HUES64 (cell line): ENCODE measurements at regions not wholly inside any gene's neighbourhood (a gene's known extent, or its start where the extent isn't known, plus 50 kb on each side); places are given as distances from the start of the nearest gene placed in this dataset.

Experiments
- H3K27ac ChIP-seq: 2 replicates; pipeline ENCODE4 v1.7.0; 2013; ENCODE audit warnings: low read depth, low read length, inconsistent platforms
- H3K27me3 ChIP-seq: 2 replicates; pipeline ENCODE4 v1.6.1; 2013; ENCODE audit warnings: mild to moderate bottlenecking, low read length; ENCODE audit not compliant: insufficient read depth
- H3K36me3 ChIP-seq: 2 replicates; pipeline ENCODE4 v1.6.1; 2013; ENCODE audit warnings: mild to moderate bottlenecking, low read length; ENCODE audit not compliant: insufficient read depth
- H3K4me1 ChIP-seq: 2 replicates; pipeline ENCODE4 v1.6.1; 2013; ENCODE audit warnings: mild to moderate bottlenecking, low read length, moderate library complexity; ENCODE audit not compliant: insufficient read depth
- H3K4me3 ChIP-seq: 2 replicates; pipeline ENCODE4 v1.5.1; 2013; ENCODE audit warnings: mild to moderate bottlenecking, low read length, moderate library complexity
- H3K9ac ChIP-seq: 2 replicates; pipeline ENCODE4 v1.6.1; 2013; ENCODE audit warnings: mild to moderate bottlenecking, low read depth, low read length
- H3K9me3 ChIP-seq: 2 replicates; pipeline ENCODE4 v1.6.1; 2013; ENCODE audit warnings: low read depth, low read length; ENCODE audit not compliant: insufficient read depth
- WGBS: fragments of 150-250, 120-280 bp; methylation state at CpG from one replicate; pipeline ENCODE4 v1.1.7; 2013; ENCODE audit warnings: missing lambda C conversion rate; 5-methylcytosine and 5-hydroxymethylcytosine counted together

DNA sequence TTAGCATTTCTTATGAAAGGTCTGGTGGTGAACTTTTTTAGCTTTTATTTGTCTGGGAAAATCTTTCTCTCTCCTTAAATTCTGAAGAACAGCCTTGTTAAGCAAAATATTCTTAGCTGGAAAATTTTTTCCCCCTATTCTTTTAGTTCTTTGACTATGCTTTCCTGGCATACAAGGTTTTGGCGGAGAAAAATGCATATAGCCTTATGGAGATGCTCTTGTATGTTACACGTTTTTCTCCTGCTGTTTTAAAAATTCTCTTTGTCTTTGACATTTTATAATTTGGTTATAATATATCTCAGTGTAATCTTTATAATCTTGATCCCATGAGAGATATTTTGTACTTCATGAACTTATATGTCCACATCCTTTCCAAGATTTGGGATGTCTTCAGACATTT lies 1190.4 kb upstream of the ZEB2 start:
- Histone ChIP-seq H3K4me3 (no peak overlapping the region), H3K36me3 (no peaks in the 10 kb centered on the region), H3K27me3 (no peaks in the 10 kb centered on the region), H3K27ac (no peak overlapping the region), H3K4me1 (no peaks in the 10 kb centered on the region), H3K9me3 (peaks cover 11% of the 10 kb centered on the region; the same call in 1 of the 2 replicates), H3K9ac (no peak overlapping the region)
- WGBS: 100% methylated on average over 1 of the region's 2 CpGs

DNA sequence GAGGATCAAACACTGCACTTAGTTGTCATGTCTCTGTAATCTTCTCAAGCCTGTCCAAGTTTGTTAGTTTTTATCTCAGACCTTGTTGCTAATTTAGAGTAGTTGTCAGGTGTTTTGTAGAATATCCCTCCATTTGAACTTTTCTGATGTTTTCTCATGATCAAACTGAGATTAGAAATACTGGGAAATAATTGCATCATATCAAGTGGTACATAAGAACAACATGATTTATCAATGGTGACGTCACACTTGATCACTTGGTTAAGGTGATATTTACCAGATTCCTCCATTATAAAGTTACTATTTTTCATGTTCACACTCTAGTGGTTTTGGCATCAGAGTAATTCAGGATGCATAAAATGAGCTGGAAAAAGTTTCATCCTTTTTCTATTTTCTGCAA lies 1182.4 kb upstream of the ZEB2 start:
- 100% methylated on average over 1 of the region's 1 CpG for WGBS

DNA sequence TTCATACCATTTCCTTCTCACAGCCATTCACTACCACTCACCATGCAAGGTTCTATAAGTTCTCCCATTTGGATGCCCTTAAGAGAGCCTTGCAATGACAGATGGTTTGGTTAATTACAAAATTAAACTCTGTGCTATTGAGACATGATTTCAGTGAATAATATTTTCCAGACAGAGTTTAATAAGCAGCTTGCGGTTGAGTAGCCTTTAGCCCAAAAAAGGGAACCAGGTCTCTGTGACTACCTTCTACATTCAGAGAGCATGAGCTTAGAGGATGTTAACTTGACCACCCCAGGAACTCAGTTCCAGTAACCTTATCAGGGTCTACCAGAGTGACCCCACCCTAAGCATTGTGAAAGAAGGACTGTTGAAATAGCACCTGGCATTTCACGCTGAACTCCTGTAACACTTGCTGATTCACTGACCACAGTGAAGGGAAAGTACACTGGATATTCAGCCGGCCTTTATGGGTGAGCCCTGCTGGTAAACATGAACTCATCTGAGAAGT lies 1173.1 kb upstream of the ZEB2 start:
- Histone ChIP-seq H3K4me3 (no peak overlapping the region), H3K9me3 (no peaks in the 10 kb centered on the region), H3K4me1 (peaks cover 2% of the 10 kb centered on the region), H3K9ac (no peak overlapping the region), H3K27ac (no peak overlapping the region), H3K27me3 (no peaks in the 10 kb centered on the region), H3K36me3 (no peaks in the 10 kb centered on the region)
- WGBS: 88% methylated on average over 3 of the region's 3 CpGs

More for the DNA sequence above, 1182.4 kb upstream of the ZEB2 start:
- H3K27me3 ChIP-seq: no peaks in the 10 kb centered on the region
- no peak overlapping the region for H3K9ac ChIP-seq
- H3K4me3 ChIP-seq: no peak overlapping the region
- no peak overlapping the region for H3K27ac ChIP-seq
- no peaks in the 10 kb centered on the region for H3K4me1 ChIP-seq
- no peaks in the 10 kb centered on the region for H3K36me3 ChIP-seq
- peaks cover 10% of the 10 kb centered on the region; the same call in 1 of the 2 replicates for H3K9me3 ChIP-seq

DNA sequence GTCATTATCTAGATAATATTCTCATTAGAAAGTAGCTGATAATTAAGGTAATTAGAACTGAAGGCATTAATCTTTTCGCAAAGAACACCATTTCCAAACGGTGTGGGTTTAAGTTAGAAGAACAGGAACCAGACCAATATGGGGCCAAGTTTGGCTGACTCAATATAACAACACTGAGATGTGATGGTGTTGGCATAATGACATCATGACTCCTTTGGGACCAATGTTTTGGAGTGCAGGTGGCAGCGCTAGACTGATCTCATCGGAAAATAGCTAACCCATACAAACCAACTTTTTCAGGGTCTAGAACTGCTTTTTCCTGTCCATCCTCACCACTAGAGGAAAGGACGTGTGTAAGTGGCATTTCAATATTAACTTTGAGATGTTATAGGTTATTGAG lies 1171.7 kb upstream of the ZEB2 start:
- Histone ChIP-seq H3K4me3 (no peak overlapping the region), H3K4me1 (peaks cover 13% of the 10 kb centered on the region), H3K9me3 (no peaks in the 10 kb centered on the region), H3K36me3 (no peaks in the 10 kb centered on the region), H3K9ac (no peak overlapping the region), H3K27me3 (no peaks in the 10 kb centered on the region), H3K27ac (no peak overlapping the region)
- 97% methylated on average over 4 of the region's 5 CpGs for WGBS

DNA sequence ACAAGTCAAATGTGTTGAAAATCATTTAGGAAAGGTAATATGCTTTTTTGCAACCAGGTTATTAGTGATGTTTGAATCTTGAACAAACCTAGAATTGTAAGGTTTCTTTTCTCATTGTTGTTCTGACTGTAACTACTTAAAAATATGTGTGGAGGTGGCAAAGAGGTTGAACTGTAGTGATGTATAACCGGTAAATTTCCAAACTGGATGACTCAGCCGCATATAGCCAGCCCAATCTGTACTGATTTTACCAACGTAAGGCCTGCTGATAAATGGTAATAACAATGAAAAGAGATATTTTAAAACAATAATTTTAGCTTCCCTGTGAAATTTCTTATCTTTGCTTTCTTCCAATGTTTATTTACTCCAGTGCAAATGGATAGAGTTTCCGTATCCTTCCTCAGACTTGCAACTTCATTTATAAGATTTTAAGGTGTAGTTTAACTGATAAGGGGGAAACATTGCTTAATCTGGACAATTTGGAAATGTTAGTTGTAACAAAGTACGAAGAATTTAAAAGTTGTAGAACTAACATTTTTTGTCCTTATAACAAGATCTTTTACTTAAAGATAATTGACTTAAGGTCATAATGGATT lies 1170.4 kb upstream of the ZEB2 start:
- no peaks in the 10 kb centered on the region for H3K27me3 ChIP-seq

DNA sequence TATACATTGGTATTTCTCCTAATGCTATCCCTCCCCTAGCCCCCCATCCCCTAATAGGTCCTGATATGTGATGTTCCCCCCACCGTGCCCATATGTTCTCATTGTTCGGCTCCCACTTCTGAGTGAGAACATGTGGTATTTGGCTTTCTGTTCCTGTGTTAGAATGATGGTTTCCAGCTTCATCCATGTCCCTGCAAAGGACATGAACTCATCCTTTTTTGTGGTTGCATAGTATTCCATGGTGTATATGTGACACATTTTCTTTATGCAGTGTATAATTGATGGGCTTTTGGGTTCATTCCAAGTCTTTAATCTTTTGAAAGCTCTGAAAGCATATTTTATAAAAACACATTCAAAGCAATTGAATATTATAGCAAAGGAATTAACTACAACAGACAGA lies 1169.4 kb upstream of the ZEB2 start:
- H3K36me3 ChIP-seq: no peaks in the 10 kb centered on the region
- H3K4me1 ChIP-seq: peaks cover 13% of the 10 kb centered on the region
- no peak overlapping the region for H3K27ac ChIP-seq
- H3K9ac ChIP-seq: no peak overlapping the region
- no peak overlapping the region for H3K4me3 ChIP-seq
- no peaks in the 10 kb centered on the region for H3K9me3 ChIP-seq
- H3K27me3 ChIP-seq: no peaks in the 10 kb centered on the region
- WGBS: 95% methylated on average over 2 of the region's 2 CpGs

More for the DNA sequence above, 1170.4 kb upstream of the ZEB2 start:
- no peak overlapping the region for H3K27ac ChIP-seq
- no peaks in the 10 kb centered on the region for H3K9me3 ChIP-seq
- 89% methylated on average over 4 of the region's 5 CpGs for WGBS
- peaks cover 13% of the 10 kb centered on the region for H3K4me1 ChIP-seq
- no peak overlapping the region for H3K9ac ChIP-seq
- no peaks in the 10 kb centered on the region for H3K36me3 ChIP-seq
- no peak overlapping the region for H3K4me3 ChIP-seq

DNA sequence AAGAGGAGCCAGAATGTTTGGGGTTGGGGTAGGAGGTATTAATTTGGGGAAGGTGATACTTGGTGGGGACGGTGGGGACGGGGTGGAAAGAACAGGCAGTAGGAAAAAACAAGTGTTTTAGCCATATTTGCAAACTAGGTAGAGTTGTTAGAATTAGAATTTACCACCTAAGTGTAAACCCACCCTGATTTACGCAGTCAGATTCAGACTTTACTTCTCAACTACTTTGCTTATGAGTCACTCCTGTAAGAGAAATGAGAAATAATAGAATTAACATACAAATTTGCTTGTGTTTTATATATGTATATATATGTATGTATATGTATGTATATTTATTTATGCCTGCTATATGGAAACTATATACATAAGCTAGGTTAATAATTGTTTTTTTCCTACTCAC lies 1168.2 kb upstream of the ZEB2 start:
- H3K4me3 ChIP-seq: no peak overlapping the region
- H3K36me3 ChIP-seq: no peaks in the 10 kb centered on the region
- H3K9ac ChIP-seq: no peak overlapping the region
- no peaks in the 10 kb centered on the region for H3K9me3 ChIP-seq
- H3K27ac ChIP-seq: peak overlapping the region; percentile 74; the same call in 1 of the 2 replicates
- peaks cover 13% of the 10 kb centered on the region for H3K4me1 ChIP-seq
- no peaks in the 10 kb centered on the region for H3K27me3 ChIP-seq
- 80% methylated on average over 2 of the region's 3 CpGs for WGBS

DNA sequence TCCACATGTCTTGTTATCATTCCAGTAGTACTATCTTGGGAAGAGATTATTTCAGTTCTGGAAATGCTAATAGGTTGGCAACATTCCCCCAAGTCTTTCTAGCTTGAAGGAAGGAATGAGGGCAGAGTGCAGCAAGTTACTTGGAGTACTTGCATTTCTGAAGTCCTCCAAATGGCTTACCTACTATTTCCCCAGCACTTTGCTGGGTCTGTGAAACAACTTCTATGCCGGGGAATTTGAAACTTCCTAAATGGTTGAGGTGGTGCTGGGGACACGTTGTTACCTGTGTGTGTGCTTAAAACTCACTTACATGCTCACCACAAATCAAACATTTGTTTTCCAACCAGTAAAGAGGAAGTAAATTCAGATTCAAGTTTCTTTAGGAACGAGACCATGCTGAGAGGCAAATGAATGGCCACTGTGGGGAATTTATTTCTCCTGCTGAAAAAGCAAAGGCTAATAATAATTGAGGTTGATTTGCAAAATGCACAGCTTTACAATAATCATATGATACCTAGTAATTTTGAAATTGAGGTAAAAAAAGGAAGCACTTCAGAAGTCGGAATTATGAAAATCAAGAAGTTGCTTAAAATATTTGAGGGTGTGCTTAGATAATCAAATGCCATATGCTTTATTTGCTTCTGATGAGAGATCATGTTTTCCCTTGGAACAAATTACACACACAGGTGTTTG lies 1167.7 kb upstream of the ZEB2 start:
- H3K4me1 ChIP-seq: peaks cover 13% of the 10 kb centered on the region
- H3K27me3 ChIP-seq: no peaks in the 10 kb centered on the region
- WGBS: 58% methylated on average over 2 of the region's 4 CpGs
- H3K27ac ChIP-seq: peak overlapping the region; percentile 74; the same call in 1 of the 2 replicates
- no peaks in the 10 kb centered on the region for H3K36me3 ChIP-seq
- H3K9ac ChIP-seq: no peak overlapping the region
- H3K4me3 ChIP-seq: no peak overlapping the region
- no peaks in the 10 kb centered on the region for H3K9me3 ChIP-seq

DNA sequence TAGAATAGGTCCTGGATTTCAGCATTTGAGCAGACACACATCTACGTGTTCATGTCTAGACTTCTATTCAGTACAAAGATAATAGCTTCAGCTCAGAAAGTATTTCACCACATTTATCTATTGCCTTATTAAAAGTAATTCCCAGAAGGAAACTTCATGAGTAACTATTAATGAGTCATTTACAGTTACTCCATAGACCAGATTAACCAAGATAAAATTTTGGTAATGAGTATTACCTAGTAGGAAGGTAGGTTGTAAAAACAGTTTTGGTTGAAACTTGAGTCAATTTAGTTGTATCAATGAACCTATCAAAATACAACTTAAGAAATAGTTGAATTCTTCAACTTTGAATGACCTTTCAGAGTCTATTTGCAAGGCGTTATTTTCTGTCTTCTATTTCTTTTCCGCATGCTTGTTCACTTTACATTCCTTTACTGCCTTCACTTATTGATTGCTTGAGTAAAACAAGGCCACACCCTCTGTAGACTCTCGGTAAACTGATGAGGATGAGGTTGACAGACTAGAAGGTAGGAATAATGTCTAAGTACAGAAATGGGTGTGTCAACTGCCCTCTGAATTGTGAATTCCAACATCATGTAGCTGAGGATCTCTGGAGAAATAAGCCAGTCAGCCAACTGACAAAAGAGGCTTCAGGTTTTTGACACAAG lies 1165.6 kb upstream of the ZEB2 start:
- H3K36me3 ChIP-seq: no peaks in the 10 kb centered on the region
- 95% methylated on average over 4 of the region's 4 CpGs for WGBS

DNA sequence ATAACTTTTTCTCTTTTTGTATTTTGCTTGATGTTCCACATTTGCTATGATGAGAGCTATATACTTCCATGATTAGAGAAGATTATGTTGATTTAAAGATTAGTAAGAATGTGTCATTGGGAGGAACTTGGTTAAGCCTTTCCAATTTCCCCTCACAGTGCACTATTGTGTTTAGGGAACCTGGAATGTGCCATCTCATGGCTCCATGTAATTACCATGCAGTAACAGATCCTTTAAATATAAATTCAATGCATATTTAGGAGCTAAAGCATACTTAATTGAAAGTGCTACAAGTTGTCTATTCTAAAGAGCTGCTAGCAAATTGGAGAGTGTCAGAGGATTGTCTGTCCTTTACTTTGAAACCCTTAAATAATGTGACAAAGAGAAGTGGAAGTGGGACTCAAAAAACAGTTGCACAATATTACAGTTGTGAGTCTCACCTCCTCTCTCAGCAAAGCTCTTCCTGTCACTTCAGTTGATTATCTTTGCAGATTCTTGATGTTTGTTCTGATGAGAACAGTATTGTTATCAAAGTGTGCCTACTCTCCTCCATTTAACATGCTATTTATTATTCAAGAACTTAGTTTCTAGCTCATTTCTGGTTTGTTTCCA lies 1162.7 kb upstream of the ZEB2 start:
- no peak overlapping the region for H3K27ac ChIP-seq
- H3K9me3 ChIP-seq: no peaks in the 10 kb centered on the region
- H3K9ac ChIP-seq: no peak overlapping the region
- H3K4me3 ChIP-seq: no peak overlapping the region
- peaks cover 7% of the 10 kb centered on the region for H3K4me1 ChIP-seq
- H3K36me3 ChIP-seq: no peaks in the 10 kb centered on the region
- H3K27me3 ChIP-seq: no peaks in the 10 kb centered on the region

More for the DNA sequence above, 1165.6 kb upstream of the ZEB2 start:
- H3K9ac ChIP-seq: no peak overlapping the region
- H3K9me3 ChIP-seq: no peaks in the 10 kb centered on the region
- peaks cover 13% of the 10 kb centered on the region for H3K4me1 ChIP-seq
- no peaks in the 10 kb centered on the region for H3K27me3 ChIP-seq
- no peak overlapping the region for H3K27ac ChIP-seq
- no peak overlapping the region for H3K4me3 ChIP-seq

DNA sequence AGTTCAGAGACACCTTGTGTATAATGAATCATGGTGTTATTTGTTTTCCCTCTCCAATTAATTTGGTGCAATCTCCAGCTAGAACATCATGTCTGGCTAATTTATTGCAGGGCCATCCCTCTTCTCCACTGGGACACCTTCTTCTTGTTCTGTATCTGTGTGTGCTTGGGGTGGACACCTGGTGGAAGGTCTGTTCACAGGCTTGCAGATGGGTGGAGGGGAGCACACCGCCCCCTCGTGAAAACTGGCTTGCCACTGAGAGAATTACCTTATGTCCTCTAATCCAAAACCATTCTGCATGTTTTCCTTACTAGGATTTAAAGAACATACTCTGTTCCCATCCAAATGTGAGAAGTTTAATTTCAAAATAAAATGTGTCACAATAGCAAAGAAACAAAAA lies 1160.4 kb upstream of the ZEB2 start:
- no peak overlapping the region for H3K27ac ChIP-seq
- H3K9me3 ChIP-seq: no peaks in the 10 kb centered on the region
- no peaks in the 10 kb centered on the region for H3K27me3 ChIP-seq
- no peaks in the 10 kb centered on the region; the same call in 1 of the 2 replicates for H3K4me1 ChIP-seq
- no peak overlapping the region for H3K4me3 ChIP-seq
- no peaks in the 10 kb centered on the region for H3K36me3 ChIP-seq
- WGBS: 95% methylated on average over 2 of the region's 2 CpGs
- no peak overlapping the region for H3K9ac ChIP-seq
